GM19452 (cell line): ENCODE measurements at regions not wholly inside any gene's neighbourhood (a gene's known extent, or its start where the extent isn't known, plus 50 kb on each side); places are given as distances from the start of the nearest gene placed in this dataset.
"Not testable (repeated sequence)": the region's sequence is repeated elsewhere in the genome, so short reads cannot be mapped to it uniquely, and the experiment has no call there.

ENCODE experiments used
- ATAC-seq: cut with Tn5 transposase; IDR thresholded peaks from one replicate; pipeline ENCODE4 v1.9.1; 2021; ENCODE audit not compliant: unreplicated experiment

- no peak for ATAC-seq
Observed at GRCh38 chr18:1267021-1267420, 362.4 kb downstream of the ADCYAP1 start.

- no peak for ATAC-seq
Observed at GRCh38 chr18:1270081-1270480, 365.4 kb downstream of the ADCYAP1 start.

GRCh38 chr18:1273469-1273868 lies 368.8 kb downstream of the ADCYAP1 start:
- ATAC-seq: no peak

- no peak for ATAC-seq
Observed at GRCh38 chr18:1292167-1292566, 387.5 kb downstream of the ADCYAP1 start.

- ATAC-seq: no peak
Observed at GRCh38 chr18:1294229-1294628, 389.6 kb downstream of the ADCYAP1 start.

- ATAC-seq: no peak
Observed at GRCh38 chr18:1296237-1296636, 391.6 kb downstream of the ADCYAP1 start.

GRCh38 chr18:1302861-1303260 lies 398.2 kb downstream of the ADCYAP1 start:
- ATAC-seq: no peak

GRCh38 chr18:1304392-1304992 lies 399.8 kb downstream of the ADCYAP1 start:
- no peak for ATAC-seq

- ATAC-seq: no peak
Observed at GRCh38 chr18:1306641-1307040, 402.0 kb downstream of the ADCYAP1 start.

GRCh38 chr18:1308686-1309085 lies 404.0 kb downstream of the ADCYAP1 start:
- no peak for ATAC-seq

- no peak for ATAC-seq
Observed at GRCh38 chr18:1311376-1311775, 406.7 kb downstream of the ADCYAP1 start.

GRCh38 chr18:1335345-1335744 lies 430.7 kb downstream of the ADCYAP1 start:
- not testable (repeated sequence) for ATAC-seq

- no peak for ATAC-seq
Observed at GRCh38 chr18:1350931-1351450, 446.3 kb downstream of the ADCYAP1 start.

- ATAC-seq: no peak
Observed at GRCh38 chr18:1353025-1353424, 448.4 kb downstream of the ADCYAP1 start.

GRCh38 chr18:1357724-1358123 lies 453.1 kb downstream of the ADCYAP1 start:
- ATAC-seq: no peak

GRCh38 chr18:1361936-1362335 lies 457.3 kb downstream of the ADCYAP1 start:
- ATAC-seq: no peak

- ATAC-seq: peak; percentile 64
Observed at GRCh38 chr18:1370552-1370951, 465.9 kb downstream of the ADCYAP1 start.

GRCh38 chr18:1371724-1372123 lies 467.1 kb downstream of the ADCYAP1 start:
- no peak for ATAC-seq

GRCh38 chr18:1383465-1383864 lies 478.8 kb downstream of the ADCYAP1 start:
- no peak for ATAC-seq

GRCh38 chr18:1388468-1388867 lies 483.8 kb downstream of the ADCYAP1 start:
- ATAC-seq: not testable (repeated sequence)

- ATAC-seq: no peak
Observed at GRCh38 chr18:1392046-1392445, 487.4 kb downstream of the ADCYAP1 start.

GRCh38 chr18:1392865-1393734 lies 488.4 kb downstream of the ADCYAP1 start:
- no peak for ATAC-seq
